Prostate gland (tissue), 2 donors: ENCODE measurements at regions not wholly inside any gene's neighbourhood (a gene's known extent, or its start where the extent isn't known, plus 50 kb on each side); places are given as distances from the start of the nearest gene placed in this dataset.

Experiments
- CTCF ChIP-seq, 4 experiments: fragments of 200-600 bp in 2 of 4; fragments of 450-650 bp in 2 of 4; sonication (generic) in 2 of 4; IDR thresholded peaks; 1 replicate in 3 of 4; 2 replicates in 1 of 4; pipeline ENCODE4 v1.5.1; 2016 to 2019; ENCODE audit warnings: antibody characterized with exemption in 4 of 4, mild to moderate bottlenecking in 2 of 4, moderate library complexity in 2 of 4
- POLR2A ChIP-seq: fragments of 450-650 bp; IDR thresholded peaks from one replicate; pipeline ENCODE4 v1.6.1; 2016; ENCODE audit warnings: antibody characterized with exemption, mild to moderate bottlenecking

- TF ChIP-seq CTCF (IDR thresholded peaks at IDR 0.05), result no peak
- no peak for TF ChIP-seq POLR2A
Measured at GRCh38 chr16:73599351-73599750, 551.4 kb upstream of the ZFHX3 start.
